Keratinocyte (primary cell): ENCODE measurements at regions not wholly inside any gene's neighbourhood (a gene's known extent, or its start where the extent isn't known, plus 50 kb on each side); places are given as distances from the start of the nearest gene placed in this dataset.

ENCODE experiments used
- CTCF ChIP-seq, 3 experiments: IDR thresholded peaks in 1 of 3; conservative IDR thresholded peaks in 1 of 3; optimal IDR thresholded peaks in 1 of 3; 2 replicates in 2 of 3; 3 replicates in 1 of 3; pipeline versions ENCODE3 to v1.5.1; 2011; ENCODE audit warnings: low read length in 3 of 3, mild to moderate bottlenecking in 3 of 3, moderate library complexity in 2 of 3, control low read depth in 1 of 3, inconsistent platforms in 1 of 3; ENCODE audit not compliant: insufficient read depth in 2 of 3; ENCODE audit errors: extremely low read depth in 1 of 3
- EZH2 ChIP-seq: IDR thresholded peaks from one replicate; pipeline ENCODE4 v1.6.1; 2012; ENCODE audit warnings: inconsistent platforms, mild to moderate bottlenecking, low read length, moderate library complexity

- no peak for TF ChIP-seq CTCF (optimal IDR thresholded peaks at IDR 0.05 in 1 of 3, IDR thresholded peaks at IDR 0.05 in 1 of 3, conservative IDR thresholded peaks at IDR 0.05 in 1 of 3; ENCODE audit: extremely low read depth in 1 of 3, insufficient read depth in 2 of 3, low read length in 3 of 3)
- no peak for TF ChIP-seq EZH2
These were observed 62.3 kb downstream of the MINAR1 start for GRCh38 chr15:79494384-79494909.
